GM12878 (cell line): ENCODE measurements at regions not wholly inside any gene's neighbourhood (a gene's known extent, or its start where the extent isn't known, plus 50 kb on each side); places are given as distances from the start of the nearest gene placed in this dataset.

Experiments
- ATAC-seq: fragments of 200-7000 bp; cut with Tn5 transposase; 3 replicates; pipeline ENCODE4 v1.9.1; 2020; ENCODE audit warnings: mild to moderate bottlenecking, moderate library complexity
- BruUV-seq: library from RNA; stranded (reverse); fragments of 400-500 nt; replicated peaks from 2 replicates; lab custom pipeline; 2021; lab: Mats Ljungman, UMichigan
- CTCF ChIA-PET: fragments of 300-600 bp; sonication (Branson Sonifier 250); formaldehyde crosslinking; extraction: SDS; loops from one replicate; lab custom pipeline; 2021; ENCODE audit warnings: inconsistent platforms; lab: Yijun Ruan, JAX
- POLR2A ChIA-PET: fragments of 350-600 bp; formaldehyde crosslinking; extraction: SDS; loops from one replicate; lab custom pipeline; 2021; ENCODE audit warnings: inconsistent platforms; lab: Charles Lee
- RAD21 ChIA-PET: fragments of 300-600 bp; sonication (Branson Sonifier 250); formaldehyde crosslinking; loops from one replicate; lab custom pipeline; 2023; ENCODE audit warnings: antibody characterized with exemption; ENCODE audit not compliant: unreplicated experiment; lab: Charles Lee
- SMC1A ChIA-PET: fragments of 300-600 bp; sonication (Branson Sonifier 250); formaldehyde crosslinking; loops from one replicate; lab custom pipeline; 2023; ENCODE audit not compliant: unreplicated experiment, uncharacterized antibody; lab: Charles Lee
- DNase-seq: peaks from one replicate; pipeline ENCODE4 v3.0.0-alpha.2; 2011; ENCODE audit warnings: low read depth, low spot score
- FAIRE-seq: peaks from 3 replicates; lab custom pipeline; 2011; peaks lifted over from hg19 to GRCh38; lab: Jason Lieb, UNC
- H2AFZ ChIP-seq: 2 replicates; pipeline ENCODE4 v1.6.0; 2011; ENCODE audit warnings: low read depth, low read length, control low read depth; ENCODE audit not compliant: control insufficient read depth
- H3K27ac ChIP-seq: 2 replicates; pipeline ENCODE4 v1.5.1; 2011; ENCODE audit warnings: control low read depth; ENCODE audit not compliant: control insufficient read depth, insufficient read depth
- H3K27me3 ChIP-seq, 2 experiments: replicated peaks in 1 of 2; 2 replicates each; pipeline versions ENCODE4 v1.6.0 to v1.6.1; 2011; ENCODE audit warnings: low read length in 1 of 2; ENCODE audit not compliant: control insufficient read depth in 2 of 2, insufficient read depth in 2 of 2
- H3K36me3 ChIP-seq, 2 experiments: 2 replicates each; pipeline ENCODE4 v1.5.1; 2011; ENCODE audit warnings: low read length in 1 of 2; ENCODE audit not compliant: control insufficient read depth in 2 of 2, insufficient read depth in 2 of 2
- H3K4me1 ChIP-seq: 2 replicates; pipeline ENCODE4 v1.6.1; 2011; ENCODE audit warnings: mild to moderate bottlenecking, low read length, moderate library complexity, mixed read lengths; ENCODE audit not compliant: control insufficient read depth, insufficient read depth
- H3K4me2 ChIP-seq: 2 replicates; pipeline ENCODE4 v1.6.0; 2011; ENCODE audit warnings: control low read depth; ENCODE audit not compliant: control insufficient read depth, insufficient read depth
- H3K4me3 ChIP-seq: fragments of 200-600 bp; sonication (generic); 2 replicates; pipeline ENCODE4 v1.5.1; 2016
- H3K79me2 ChIP-seq: 2 replicates; pipeline ENCODE4 v1.6.0; 2011; ENCODE audit warnings: low read length; ENCODE audit not compliant: control insufficient read depth, insufficient read depth
- H3K9ac ChIP-seq: 2 replicates; pipeline ENCODE4 v1.8.0; 2011; ENCODE audit warnings: low read length, control low read depth, mixed read lengths; ENCODE audit not compliant: control insufficient read depth, insufficient read depth
- H3K9me3 ChIP-seq: replicated peaks from 3 replicates; pipeline ENCODE4 v1.5.1; 2011; ENCODE audit warnings: mild to moderate bottlenecking, low read length; ENCODE audit not compliant: control insufficient read depth, insufficient read depth
- H4K20me1 ChIP-seq: 2 replicates; pipeline ENCODE4 v1.6.0; 2011; ENCODE audit not compliant: control insufficient read depth, insufficient read depth
- CREB1 ChIP-seq: IDR thresholded peaks from 2 replicates; pipeline ENCODE4 v1.6.1; 2012; ENCODE audit warnings: low read depth, mild to moderate bottlenecking, inconsistent platforms
- FOXM1 ChIP-seq: IDR thresholded peaks from 2 replicates; pipeline ENCODE4 v1.6.1; 2012; ENCODE audit warnings: low read depth, mild to moderate bottlenecking, inconsistent platforms, low read length, moderate library complexity
- IKZF2 ChIP-seq, 2 experiments: fragments of 450-650 bp; IDR thresholded peaks; 2 replicates each; pipeline ENCODE4 v1.6.1; 2017; ENCODE audit warnings: mild to moderate bottlenecking in 2 of 2, moderate library complexity in 2 of 2
- JUND ChIP-seq: IDR thresholded peaks from 2 replicates; pipeline ENCODE4 v1.6.1; 2012; ENCODE audit warnings: low read depth, mild to moderate bottlenecking, low read length, improper control_type of control experiment, moderate library complexity
- KDM1A ChIP-seq: fragments of 200-600 bp; sonication (generic); IDR thresholded peaks from 2 replicates; pipeline ENCODE4 v1.6.1; 2016; ENCODE audit warnings: borderline replicate concordance
- LARP7 ChIP-seq: fragments of 450-650 bp; IDR thresholded peaks from 2 replicates; pipeline ENCODE4 v1.6.1; 2017; ENCODE audit warnings: mild to moderate bottlenecking
- NR2C1 ChIP-seq: fragments of 450-650 bp; IDR thresholded peaks from 2 replicates; pipeline ENCODE4 v1.6.1; 2017; ENCODE audit warnings: antibody characterized with exemption, mild to moderate bottlenecking, moderate library complexity
- POLR2AphosphoS2 ChIP-seq: IDR thresholded peaks from 2 replicates; pipeline ENCODE4 v1.6.1; 2011; ENCODE audit warnings: low read depth, mild to moderate bottlenecking, low read length, improper control_type of control experiment, moderate library complexity
- POU2F2 ChIP-seq: IDR thresholded peaks from 3 replicates; pipeline ENCODE4 v1.6.1; 2011; ENCODE audit warnings: low read depth, mild to moderate bottlenecking, low read length, borderline replicate concordance
- SMAD5 ChIP-seq: IDR thresholded peaks from 2 replicates; pipeline ENCODE4 v1.6.1; 2016; ENCODE audit warnings: antibody characterized with exemption, low read depth
- SMARCA5 ChIP-seq: fragments of 450-650 bp; IDR thresholded peaks from 2 replicates; pipeline ENCODE4 v1.6.1; 2017; ENCODE audit warnings: mild to moderate bottlenecking
- TCF12 ChIP-seq: IDR thresholded peaks from 2 replicates; pipeline ENCODE4 v1.6.1; 2011; ENCODE audit warnings: low read depth, mild to moderate bottlenecking, low read length
- ZBED1 ChIP-seq: IDR thresholded peaks from 2 replicates; pipeline ENCODE4 v1.6.1; 2016; ENCODE audit warnings: borderline replicate concordance
- ZNF274 ChIP-seq: IDR thresholded peaks from one replicate; pipeline ENCODE4 v1.8.0; 2011; ENCODE audit not compliant: insufficient read length, insufficient read depth
- WGBS: methylation state at CpG from one replicate; pipeline ENCODE4 v1.1.6; 2016; ENCODE audit warnings: low lambda C conversion rate; ENCODE audit not compliant: insufficient replicate concordance, insufficient coverage; ENCODE audit errors: missing lambda C conversion rate; 5-methylcytosine and 5-hydroxymethylcytosine counted together
- in situ Hi-C: fragments of 300-500 bp; cut with MboI; formaldehyde crosslinking; loops from 9 replicates; pipeline ENCODE4 v1.14.3; 2018; ENCODE audit warnings: mixed read lengths
- intact Hi-C: fragments of 100-400 bp; cut with micrococcal nuclease; formaldehyde crosslinking; loops from one replicate; pipeline ENCODE4 v1.14.2; 2022; ENCODE audit not compliant: unreplicated experiment
- TF ChIP-seq, protein P1 (sequence below): fragments of 450-650 bp; formaldehyde crosslinking; IDR thresholded peaks from 2 replicates; pipeline ENCODE4 v1.5.0; 2022; ENCODE audit warnings: mild to moderate bottlenecking, missing genetic modification characterization
- TF ChIP-seq, protein P2 (sequence below): fragments of 450-650 bp; IDR thresholded peaks from 2 replicates; pipeline ENCODE4 v1.6.1; 2017; ENCODE audit warnings: borderline replicate concordance

DNA sequence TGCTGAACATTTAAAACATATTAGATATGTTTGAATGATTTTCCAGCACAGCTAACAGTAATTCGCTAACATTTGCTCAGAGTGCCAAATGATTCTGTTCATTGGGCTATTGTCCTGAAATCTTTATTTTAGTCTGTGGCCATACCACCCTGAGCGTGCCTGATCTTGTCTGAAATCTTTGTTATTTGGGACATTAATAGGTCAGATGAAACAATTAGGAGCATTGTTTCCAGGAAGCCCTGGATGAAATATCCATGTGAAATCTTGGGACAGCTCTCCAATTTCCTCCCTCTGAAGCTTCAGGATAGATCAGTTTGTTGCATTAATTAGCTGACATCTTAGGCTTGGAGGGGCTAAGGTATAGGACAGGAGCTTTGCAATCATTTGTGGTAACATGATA, 512.0 kb downstream of the KIF20B start:
- no peak overlapping the region for H3K27ac ChIP-seq
- ChIA-PET RAD21 (no interaction called here), CTCF (no interaction called here), SMC1A (no interaction called here), POLR2A (interaction anchor here (1.1 kb wide), 1 partner anchor 28 kb away, joined by 5 read pairs; no protein-coding TSS in a partner anchor)
- no peak for DNase-seq
- H3K4me3 ChIP-seq = no peak overlapping the region
- TF ChIP-seq SMARCA5 = no peak
- no peaks in the 10 kb centered on the region for H3K79me2 ChIP-seq
- no peak overlapping the region for H3K9ac ChIP-seq
- in situ Hi-C loops = no loop called here
- WGBS = 30% methylated on average over 2 of the region's 2 CpGs
- no peaks in the 10 kb centered on the region for H4K20me1 ChIP-seq
- no peaks in the 10 kb centered on the region for H3K27me3 ChIP-seq
- H2AFZ ChIP-seq = no peak overlapping the region
- H3K9me3 ChIP-seq = no peaks in the 10 kb centered on the region
- no peak for ATAC-seq
- no peaks in the 10 kb centered on the region for H3K36me3 ChIP-seq
- BruUV-seq = no TSS peak
- no peak overlapping the region for H3K4me2 ChIP-seq
- intact Hi-C loops = no loop called here
- no peaks in the 10 kb centered on the region for H3K4me1 ChIP-seq
- FAIRE-seq = no peak

DNA sequence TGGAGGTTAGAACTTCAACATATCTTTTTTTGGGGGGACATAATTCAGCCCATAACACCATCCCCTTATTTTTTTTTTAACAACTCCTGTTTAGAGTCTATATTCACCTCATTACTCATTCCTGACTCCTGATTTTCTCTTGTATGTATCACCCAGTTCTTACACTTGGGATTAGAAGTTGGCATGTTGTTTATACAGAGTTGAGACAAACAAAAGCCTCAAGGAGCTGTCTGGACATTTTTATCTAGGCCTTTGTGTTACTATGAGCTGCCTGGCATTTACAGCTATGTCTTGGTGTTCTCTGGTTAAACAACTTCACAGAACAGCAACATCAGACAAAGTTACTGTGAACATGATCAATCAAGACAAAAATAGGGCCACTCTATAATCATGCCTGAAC, 517.5 kb downstream of the KIF20B start:
- no TSS peak for BruUV-seq
- no peak overlapping the region for H3K27ac ChIP-seq
- TF ChIP-seq TCF12 (no peak), CREB1 (no peak), ZNF274 (no peak), ZBED1 (no peak), FOXM1 (no peak), POLR2AphosphoS2 (no peak), POU2F2 (no peak), LARP7 (no peak), IKZF2 (IDR thresholded peaks at IDR 0.05) (no peak), SMAD5 (no peak), KDM1A (no peak), NR2C1 (no peak), JUND (no peak)
- TF ChIP-seq, protein P1, sequence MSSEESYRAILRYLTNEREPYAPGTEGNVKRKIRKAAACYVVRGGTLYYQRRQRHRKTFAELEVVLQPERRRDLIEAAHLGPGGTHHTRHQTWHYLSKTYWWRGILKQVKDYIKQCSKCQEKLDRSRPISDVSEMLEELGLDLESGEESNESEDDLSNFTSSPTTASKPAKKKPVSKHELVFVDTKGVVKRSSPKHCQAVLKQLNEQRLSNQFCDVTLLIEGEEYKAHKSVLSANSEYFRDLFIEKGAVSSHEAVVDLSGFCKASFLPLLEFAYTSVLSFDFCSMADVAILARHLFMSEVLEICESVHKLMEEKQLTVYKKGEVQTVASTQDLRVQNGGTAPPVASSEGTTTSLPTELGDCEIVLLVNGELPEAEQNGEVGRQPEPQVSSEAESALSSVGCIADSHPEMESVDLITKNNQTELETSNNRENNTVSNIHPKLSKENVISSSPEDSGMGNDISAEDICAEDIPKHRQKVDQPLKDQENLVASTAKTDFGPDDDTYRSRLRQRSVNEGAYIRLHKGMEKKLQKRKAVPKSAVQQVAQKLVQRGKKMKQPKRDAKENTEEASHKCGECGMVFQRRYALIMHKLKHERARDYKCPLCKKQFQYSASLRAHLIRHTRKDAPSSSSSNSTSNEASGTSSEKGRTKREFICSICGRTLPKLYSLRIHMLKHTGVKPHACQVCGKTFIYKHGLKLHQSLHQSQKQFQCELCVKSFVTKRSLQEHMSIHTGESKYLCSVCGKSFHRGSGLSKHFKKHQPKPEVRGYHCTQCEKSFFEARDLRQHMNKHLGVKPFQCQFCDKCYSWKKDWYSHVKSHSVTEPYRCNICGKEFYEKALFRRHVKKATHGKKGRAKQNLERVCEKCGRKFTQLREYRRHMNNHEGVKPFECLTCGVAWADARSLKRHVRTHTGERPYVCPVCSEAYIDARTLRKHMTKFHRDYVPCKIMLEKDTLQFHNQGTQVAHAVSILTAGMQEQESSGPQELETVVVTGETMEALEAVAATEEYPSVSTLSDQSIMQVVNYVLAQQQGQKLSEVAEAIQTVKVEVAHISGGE = no peak
- TF ChIP-seq, protein P2, sequence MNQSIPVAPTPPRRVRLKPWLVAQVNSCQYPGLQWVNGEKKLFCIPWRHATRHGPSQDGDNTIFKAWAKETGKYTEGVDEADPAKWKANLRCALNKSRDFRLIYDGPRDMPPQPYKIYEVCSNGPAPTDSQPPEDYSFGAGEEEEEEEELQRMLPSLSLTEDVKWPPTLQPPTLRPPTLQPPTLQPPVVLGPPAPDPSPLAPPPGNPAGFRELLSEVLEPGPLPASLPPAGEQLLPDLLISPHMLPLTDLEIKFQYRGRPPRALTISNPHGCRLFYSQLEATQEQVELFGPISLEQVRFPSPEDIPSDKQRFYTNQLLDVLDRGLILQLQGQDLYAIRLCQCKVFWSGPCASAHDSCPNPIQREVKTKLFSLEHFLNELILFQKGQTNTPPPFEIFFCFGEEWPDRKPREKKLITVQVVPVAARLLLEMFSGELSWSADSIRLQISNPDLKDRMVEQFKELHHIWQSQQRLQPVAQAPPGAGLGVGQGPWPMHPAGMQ = no peak

More for the DNA sequence above, 517.5 kb downstream of the KIF20B start:
- RAD21 ChIA-PET = no interaction called here
- POLR2A ChIA-PET = no interaction called here
- ATAC-seq (no peak), FAIRE-seq (no peak), DNase-seq (no peak)
- Histone ChIP-seq H3K9me3 (no peaks in the 10 kb centered on the region), H3K79me2 (no peaks in the 10 kb centered on the region), H3K4me1 (no peaks in the 10 kb centered on the region), H3K36me3 (no peaks in the 10 kb centered on the region), H3K27me3 (no peaks in the 10 kb centered on the region), H4K20me1 (no peaks in the 10 kb centered on the region), H3K9ac (no peak overlapping the region), H2AFZ (no peak overlapping the region), H3K4me2 (no peak overlapping the region), H3K4me3 (no peak overlapping the region)
- SMC1A ChIA-PET = interaction anchor here (1.3 kb wide), 2 partner anchors 11 to 20 kb away, joined by 3 read pairs; no protein-coding TSS in a partner anchor
- CTCF ChIA-PET = no interaction called here
- in situ Hi-C loops = no loop called here
- intact Hi-C loops = no loop called here
